Neuron (in vitro differentiated cells): ENCODE measurements at regions not wholly inside any gene's neighbourhood (a gene's known extent, or its start where the extent isn't known, plus 50 kb on each side); places are given as distances from the start of the nearest gene placed in this dataset.

Source experiments
- H2AFZ ChIP-seq: one replicate; pipeline ENCODE4 v1.6.1; 2013; ENCODE audit warnings: low read depth, mild to moderate bottlenecking, inconsistent platforms, low read length, moderate library complexity
- H3K27me3 ChIP-seq: one replicate; pipeline ENCODE4 v1.6.1; 2013; ENCODE audit warnings: low read length; ENCODE audit not compliant: insufficient read depth
- H3K36me3 ChIP-seq: one replicate; pipeline ENCODE4 v1.6.1; 2013; ENCODE audit warnings: low read length; ENCODE audit not compliant: insufficient read depth
- H3K4me1 ChIP-seq: one replicate; pipeline ENCODE4 v1.6.1; 2013; ENCODE audit warnings: low read length; ENCODE audit not compliant: insufficient read depth
- H3K4me3 ChIP-seq: 2 replicates; pipeline ENCODE4 v1.5.1; 2013; ENCODE audit warnings: mild to moderate bottlenecking, low read length, moderate library complexity
- H3K9me3 ChIP-seq: one replicate; pipeline ENCODE4 v1.6.1; 2013; ENCODE audit warnings: low read length

GRCh38 chr1:79667166-79667565, 660.6 kb upstream of the ADGRL4 start:
- Histone ChIP-seq H3K4me3 (no peak overlapping the region), H2AFZ (no peak overlapping the region), H3K36me3 (no peaks in the 10 kb centered on the region), H3K9me3 (no peaks in the 10 kb centered on the region), H3K4me1 (peaks cover 11% of the 10 kb centered on the region), H3K27me3 (no peaks in the 10 kb centered on the region)

- no peaks in the 10 kb centered on the region for H3K27me3 ChIP-seq
- H2AFZ ChIP-seq = no peak overlapping the region
- H3K4me3 ChIP-seq = no peak overlapping the region
- no peaks in the 10 kb centered on the region for H3K9me3 ChIP-seq
- H3K36me3 ChIP-seq = no peaks in the 10 kb centered on the region
- H3K4me1 ChIP-seq = peaks cover 11% of the 10 kb centered on the region
Measured at GRCh38 chr1:79663916-79664315, 657.4 kb upstream of the ADGRL4 start.

- peaks cover 15% of the 10 kb centered on the region for H3K4me1 ChIP-seq
- no peak overlapping the region for H3K4me3 ChIP-seq
- H2AFZ ChIP-seq = no peak overlapping the region
- no peaks in the 10 kb centered on the region for H3K9me3 ChIP-seq
- no peaks in the 10 kb centered on the region for H3K27me3 ChIP-seq
- no peaks in the 10 kb centered on the region for H3K36me3 ChIP-seq
Measured at GRCh38 chr1:79662596-79662995, 656.1 kb upstream of the ADGRL4 start.

- Histone ChIP-seq H3K27me3 (no peaks in the 10 kb centered on the region), H3K4me3 (no peak overlapping the region), H3K36me3 (no peaks in the 10 kb centered on the region), H2AFZ (no peak overlapping the region), H3K4me1 (peaks cover 15% of the 10 kb centered on the region), H3K9me3 (no peaks in the 10 kb centered on the region)
Measured at GRCh38 chr1:79660129-79660528, 653.6 kb upstream of the ADGRL4 start.

GRCh38 chr1:79657951-79658658, 651.6 kb upstream of the ADGRL4 start:
- Histone ChIP-seq H3K27me3 (no peaks in the 10 kb centered on the region), H3K4me1 (peaks cover 3% of the 10 kb centered on the region)

GRCh38 chr1:79655876-79656275, 649.3 kb upstream of the ADGRL4 start:
- H3K9me3 ChIP-seq = no peaks in the 10 kb centered on the region
- H3K36me3 ChIP-seq = no peaks in the 10 kb centered on the region
- no peaks in the 10 kb centered on the region for H3K27me3 ChIP-seq
- H2AFZ ChIP-seq = no peak overlapping the region
- no peak overlapping the region for H3K4me3 ChIP-seq
- H3K4me1 ChIP-seq = peaks cover 5% of the 10 kb centered on the region

More at GRCh38 chr1:79657951-79658658, 651.6 kb upstream of the ADGRL4 start:
- Histone ChIP-seq H3K9me3 (no peaks in the 10 kb centered on the region), H3K4me3 (no peak overlapping the region), H2AFZ (no peak overlapping the region), H3K36me3 (no peaks in the 10 kb centered on the region)

- Histone ChIP-seq H3K4me3 (no peak overlapping the region), H3K36me3 (no peaks in the 10 kb centered on the region), H3K27me3 (no peaks in the 10 kb centered on the region), H3K4me1 (peaks cover 2% of the 10 kb centered on the region), H3K9me3 (no peaks in the 10 kb centered on the region), H2AFZ (no peak overlapping the region)
Measured at GRCh38 chr1:79652426-79652825, 645.9 kb upstream of the ADGRL4 start.

GRCh38 chr1:79648126-79648525, 641.6 kb upstream of the ADGRL4 start:
- no peaks in the 10 kb centered on the region for H3K9me3 ChIP-seq

GRCh38 chr1:79646880-79647279, 640.4 kb upstream of the ADGRL4 start:
- no peaks in the 10 kb centered on the region for H3K27me3 ChIP-seq
- no peak overlapping the region for H2AFZ ChIP-seq
- no peaks in the 10 kb centered on the region for H3K9me3 ChIP-seq
- no peaks in the 10 kb centered on the region for H3K36me3 ChIP-seq
- H3K4me3 ChIP-seq = no peak overlapping the region
- H3K4me1 ChIP-seq = no peaks in the 10 kb centered on the region

More at GRCh38 chr1:79648126-79648525, 641.6 kb upstream of the ADGRL4 start:
- no peaks in the 10 kb centered on the region for H3K36me3 ChIP-seq
- no peak overlapping the region for H2AFZ ChIP-seq
- H3K4me1 ChIP-seq = peaks cover 2% of the 10 kb centered on the region
- no peaks in the 10 kb centered on the region for H3K27me3 ChIP-seq
- no peak overlapping the region for H3K4me3 ChIP-seq

GRCh38 chr1:79638382-79638781, 631.9 kb upstream of the ADGRL4 start:
- H3K36me3 ChIP-seq = no peaks in the 10 kb centered on the region
- no peak overlapping the region for H3K4me3 ChIP-seq
- no peaks in the 10 kb centered on the region for H3K9me3 ChIP-seq

GRCh38 chr1:79633456-79633855, 626.9 kb upstream of the ADGRL4 start:
- H3K27me3 ChIP-seq = no peaks in the 10 kb centered on the region
- no peaks in the 10 kb centered on the region for H3K9me3 ChIP-seq
- H3K4me1 ChIP-seq = no peaks in the 10 kb centered on the region
- no peak overlapping the region for H2AFZ ChIP-seq
- H3K4me3 ChIP-seq = no peak overlapping the region
- no peaks in the 10 kb centered on the region for H3K36me3 ChIP-seq

More at GRCh38 chr1:79638382-79638781, 631.9 kb upstream of the ADGRL4 start:
- H3K4me1 ChIP-seq = no peaks in the 10 kb centered on the region
- no peak overlapping the region for H2AFZ ChIP-seq
- H3K27me3 ChIP-seq = no peaks in the 10 kb centered on the region

- Histone ChIP-seq H3K9me3 (no peaks in the 10 kb centered on the region), H2AFZ (no peak overlapping the region), H3K36me3 (no peaks in the 10 kb centered on the region), H3K27me3 (no peaks in the 10 kb centered on the region), H3K4me3 (no peak overlapping the region), H3K4me1 (no peaks in the 10 kb centered on the region)
Measured at GRCh38 chr1:79629414-79629813, 622.9 kb upstream of the ADGRL4 start.

GRCh38 chr1:79617777-79618176, 611.2 kb upstream of the ADGRL4 start:
- Histone ChIP-seq H3K36me3 (no peaks in the 10 kb centered on the region), H2AFZ (no peak overlapping the region), H3K9me3 (no peaks in the 10 kb centered on the region), H3K27me3 (no peaks in the 10 kb centered on the region), H3K4me1 (no peaks in the 10 kb centered on the region), H3K4me3 (no peak overlapping the region)

GRCh38 chr1:79614762-79615161, 608.2 kb upstream of the ADGRL4 start:
- H3K4me1 ChIP-seq = no peaks in the 10 kb centered on the region
- H3K36me3 ChIP-seq = no peaks in the 10 kb centered on the region
- no peak overlapping the region for H2AFZ ChIP-seq
- H3K27me3 ChIP-seq = no peaks in the 10 kb centered on the region
- H3K9me3 ChIP-seq = no peaks in the 10 kb centered on the region
- H3K4me3 ChIP-seq = no peak overlapping the region
